ENCODE measurements at regions not wholly inside any gene's neighbourhood (a gene's known extent, or its start where the extent isn't known, plus 50 kb on each side); places are given as distances from the start of the nearest gene placed in this dataset.
"Not testable (repeated sequence)": the region's sequence is repeated elsewhere in the genome, so short reads cannot be mapped to it uniquely, and the experiment has no call there.

GRCh38 chr16:29309601-29310000 is 96.9 kb downstream of the NPIPB11 start:
- DNase-seq: not testable (repeated sequence)

- DNase-seq: no peak
Measured at GRCh38 chr16:29308644-29309546, 97.6 kb downstream of the NPIPB11 start.

GRCh38 chr16:29307598-29308507 is 98.7 kb downstream of the NPIPB11 start:
- no peak for DNase-seq

GRCh38 chr16:29306943-29307597 is 99.4 kb downstream of the NPIPB11 start:
- DNase-seq: no peak

- DNase-seq: no peak
Measured at GRCh38 chr16:29306201-29306600, 100.3 kb downstream of the NPIPB11 start.

GRCh38 chr16:29305018-29305417 is 101.5 kb downstream of the NPIPB11 start:
- DNase-seq: not testable (repeated sequence)

- peak; percentile 7 for DNase-seq
Measured at GRCh38 chr16:29304251-29304650, 102.3 kb downstream of the NPIPB11 start.

- peak; percentile 4 for DNase-seq
Measured at GRCh38 chr16:29303520-29303919, 103.0 kb downstream of the NPIPB11 start.

- DNase-seq: no peak
Measured at GRCh38 chr16:29302976-29303375, 103.5 kb downstream of the NPIPB11 start.

GRCh38 chr16:29302433-29302832 is 104.1 kb downstream of the NPIPB11 start:
- DNase-seq: peak; percentile 5

- peak; percentile 10 for DNase-seq
Measured at GRCh38 chr16:29301662-29302285, 104.7 kb downstream of the NPIPB11 start.

- peak; percentile 6 for DNase-seq
Measured at GRCh38 chr16:29300541-29301535, 105.7 kb downstream of the NPIPB11 start.

- peak; percentile 46 for DNase-seq
Measured at GRCh38 chr16:29300030-29300491, 106.5 kb downstream of the NPIPB11 start.

GRCh38 chr16:29298997-29299396 is 107.5 kb downstream of the NPIPB11 start:
- peak; percentile 1 for DNase-seq

GRCh38 chr16:29298307-29298706 is 108.2 kb downstream of the NPIPB11 start:
- not testable (repeated sequence) for DNase-seq

- DNase-seq: not testable (repeated sequence)
Measured at GRCh38 chr16:29297809-29298177, 108.7 kb downstream of the NPIPB11 start.

GRCh38 chr16:29297144-29297808 is 109.2 kb downstream of the NPIPB11 start:
- DNase-seq: peak; percentile 11

- DNase-seq: peak; percentile 12
Measured at GRCh38 chr16:29296176-29296575, 110.3 kb downstream of the NPIPB11 start.

GRCh38 chr16:29294951-29295795 is 111.3 kb downstream of the NPIPB11 start:
- DNase-seq: peak; percentile 10
